Spinal cord (tissue), 9 donors: ENCODE measurements at regions not wholly inside any gene's neighbourhood (a gene's known extent, or its start where the extent isn't known, plus 50 kb on each side); places are given as distances from the start of the nearest gene placed in this dataset.
A peak's percentile ranks its signal among the peaks of the same experiment; 100 is the strongest.

Experiments used
- DNase-seq, 6 donors: peaks; one replicate each; pipeline versions ENCODE4 v3.0.0 to v3.0.0-alpha.2; 2013 to 2015; ENCODE audit warnings: low spot score in 6 of 6, low read depth in 4 of 6
- H3K27ac ChIP-seq: one replicate; pipeline ENCODE4 v1.5.1; 2013; ENCODE audit warnings: low read depth, low read length, control low read depth
- H3K27me3 ChIP-seq: one replicate; pipeline ENCODE4 v1.6.1; 2013; ENCODE audit warnings: low read length; ENCODE audit not compliant: control insufficient read depth, insufficient read depth
- H3K36me3 ChIP-seq: one replicate; pipeline ENCODE4 v1.6.1; 2013; ENCODE audit warnings: low read length; ENCODE audit not compliant: control insufficient read depth, insufficient read depth
- H3K4me1 ChIP-seq: one replicate; pipeline ENCODE4 v1.6.1; 2013; ENCODE audit warnings: low read length; ENCODE audit not compliant: control insufficient read depth, insufficient read depth
- H3K4me3 ChIP-seq: one replicate; pipeline ENCODE4 v1.5.1; 2013; ENCODE audit warnings: low read depth, low read length, control low read depth
- H3K9me3 ChIP-seq: one replicate; pipeline ENCODE4 v1.6.1; 2013; ENCODE audit warnings: low read length; ENCODE audit not compliant: control insufficient read depth, insufficient read depth
- WGBS: methylation state at CpG from one replicate; pipeline ENCODE4 v1.1.5; 2013; ENCODE audit warnings: missing lambda C conversion rate; ENCODE audit not compliant: insufficient coverage; 5-methylcytosine and 5-hydroxymethylcytosine counted together
- donor health status: healthy.

- Histone ChIP-seq H3K9me3 (no peaks in the 10 kb centered on the region), H3K4me1 (no peaks in the 10 kb centered on the region), H3K27ac (no peak overlapping the region), H3K36me3 (no peaks in the 10 kb centered on the region), H3K4me3 (no peak overlapping the region), H3K27me3 (no peaks in the 10 kb centered on the region)
- DNase-seq, result no peak
- 78% methylated on average over 4 of the region's 8 CpGs for WGBS
These were observed 180.5 kb downstream of the FOXB1 start for GRCh38 chr15:60184579-60184978.

- no CpG with 5 or more reads among the region's 6 CpGs for WGBS
- Histone ChIP-seq H3K4me3 (no peak overlapping the region), H3K27me3 (no peaks in the 10 kb centered on the region), H3K4me1 (no peaks in the 10 kb centered on the region), H3K9me3 (no peaks in the 10 kb centered on the region), H3K27ac (no peak overlapping the region), H3K36me3 (no peaks in the 10 kb centered on the region)
- no peak for DNase-seq
These were observed 186.9 kb downstream of the FOXB1 start for GRCh38 chr15:60191016-60191415.

GRCh38 chr15:60191821-60192220 is 187.7 kb downstream of the FOXB1 start:
- Histone ChIP-seq H3K9me3 (no peaks in the 10 kb centered on the region), H3K27me3 (no peaks in the 10 kb centered on the region), H3K36me3 (no peaks in the 10 kb centered on the region), H3K27ac (no peak overlapping the region), H3K4me3 (no peak overlapping the region), H3K4me1 (no peaks in the 10 kb centered on the region)
- DNase-seq, result no peak
- WGBS, result no CpG with 5 or more reads among the region's 2 CpGs

GRCh38 chr15:60195611-60196010 is 191.5 kb downstream of the FOXB1 start:
- DNase-seq, result peak in 2 of 6 donors; percentile 21 to 51
- no CpG with 5 or more reads among the region's 1 CpG for whole genome bisulfite sequencing
- Histone ChIP-seq H3K27me3 (no peaks in the 10 kb centered on the region), H3K9me3 (no peaks in the 10 kb centered on the region), H3K27ac (no peak overlapping the region), H3K4me3 (no peak overlapping the region), H3K36me3 (no peaks in the 10 kb centered on the region), H3K4me1 (no peaks in the 10 kb centered on the region)

GRCh38 chr15:60204131-60204885 is 193.5 kb downstream of the ANXA2 start:
- Histone ChIP-seq H3K4me1 (no peaks in the 10 kb centered on the region), H3K27ac (no peak overlapping the region), H3K4me3 (no peak overlapping the region), H3K9me3 (no peaks in the 10 kb centered on the region), H3K27me3 (no peaks in the 10 kb centered on the region), H3K36me3 (no peaks in the 10 kb centered on the region)
- WGBS, result 8% methylated on average over 2 of the region's 11 CpGs
- peak in 2 of 6 donors; percentile 79 to 82 for DNase-seq

- Histone ChIP-seq H3K27ac (no peak overlapping the region), H3K4me1 (no peaks in the 10 kb centered on the region), H3K36me3 (no peaks in the 10 kb centered on the region), H3K9me3 (peaks cover 2% of the 10 kb centered on the region), H3K4me3 (no peak overlapping the region), H3K27me3 (no peaks in the 10 kb centered on the region)
- 20% methylated on average over 1 of the region's 4 CpGs for WGBS
- peak in 1 of 6 donors; percentile 65 for DNase-seq
These were observed 189.1 kb downstream of the ANXA2 start for GRCh38 chr15:60208709-60209108.

- DNase-seq, result no peak
- H3K4me1 ChIP-seq, result no peaks in the 10 kb centered on the region
- no peak overlapping the region for H3K27ac ChIP-seq
- H3K4me3 ChIP-seq, result no peak overlapping the region
- H3K9me3 ChIP-seq, result peaks cover 2% of the 10 kb centered on the region
- no peaks in the 10 kb centered on the region for H3K36me3 ChIP-seq
- 93% methylated on average over 2 of the region's 4 CpGs for WGBS
- H3K27me3 ChIP-seq, result no peaks in the 10 kb centered on the region
These were observed 185.2 kb downstream of the ANXA2 start for GRCh38 chr15:60212536-60212935.

- Histone ChIP-seq H3K9me3 (peaks cover 2% of the 10 kb centered on the region), H3K27me3 (no peaks in the 10 kb centered on the region), H3K4me1 (no peaks in the 10 kb centered on the region), H3K36me3 (no peaks in the 10 kb centered on the region), H3K27ac (no peak overlapping the region), H3K4me3 (no peak overlapping the region)
- 75% methylated on average over 2 of the region's 3 CpGs for WGBS
- DNase-seq, result no peak
These were observed 184.3 kb downstream of the ANXA2 start for GRCh38 chr15:60213377-60214000.

- no peaks in the 10 kb centered on the region for H3K27me3 ChIP-seq
- WGBS, result 100% methylated on average over 3 of the region's 4 CpGs
These were observed 183.6 kb downstream of the ANXA2 start for GRCh38 chr15:60214201-60214600.

More at GRCh38 chr15:60214201-60214600, 183.6 kb downstream of the ANXA2 start:
- Histone ChIP-seq H3K4me1 (no peaks in the 10 kb centered on the region), H3K4me3 (no peak overlapping the region), H3K9me3 (peaks cover 2% of the 10 kb centered on the region), H3K36me3 (no peaks in the 10 kb centered on the region), H3K27ac (no peak overlapping the region)
- DNase-seq, result no peak
